GM21528 (cell line): ENCODE measurements at regions not wholly inside any gene's neighbourhood (a gene's known extent, or its start where the extent isn't known, plus 50 kb on each side); places are given as distances from the start of the nearest gene placed in this dataset.
A peak's percentile ranks its signal among the peaks of the same experiment; 100 is the strongest.

Experiments
- ATAC-seq: cut with Tn5 transposase; IDR thresholded peaks from one replicate; pipeline ENCODE4 v1.9.1; 2021; ENCODE audit warnings: mild to moderate bottlenecking, moderate library complexity; ENCODE audit not compliant: unreplicated experiment, low FRiP score

- ATAC-seq, result no peak
These were observed 168.2 kb upstream of the DMRTA1 start for GRCh38 chr9:22278426-22278825.

- ATAC-seq, result no peak
These were observed 167.0 kb upstream of the DMRTA1 start for GRCh38 chr9:22279636-22280035.

- ATAC-seq, result no peak
These were observed 161.6 kb upstream of the DMRTA1 start for GRCh38 chr9:22285066-22285465.

GRCh38 chr9:22286661-22287060, 160.0 kb upstream of the DMRTA1 start:
- ATAC-seq, result no peak

- no peak for ATAC-seq
These were observed 158.0 kb upstream of the DMRTA1 start for GRCh38 chr9:22288661-22289060.

GRCh38 chr9:22307013-22307711, 139.5 kb upstream of the DMRTA1 start:
- ATAC-seq, result peak; percentile 55

- no peak for ATAC-seq
These were observed 138.4 kb upstream of the DMRTA1 start for GRCh38 chr9:22308177-22308576.

- no peak for ATAC-seq
These were observed 130.0 kb upstream of the DMRTA1 start for GRCh38 chr9:22316645-22317044.

- no peak for ATAC-seq
These were observed 115.1 kb upstream of the DMRTA1 start for GRCh38 chr9:22331533-22331932.

GRCh38 chr9:22332202-22332601, 114.4 kb upstream of the DMRTA1 start:
- ATAC-seq, result no peak

- no peak for ATAC-seq
These were observed 109.4 kb upstream of the DMRTA1 start for GRCh38 chr9:22337261-22337660.

- no peak for ATAC-seq
These were observed 104.0 kb upstream of the DMRTA1 start for GRCh38 chr9:22342491-22343217.

GRCh38 chr9:22343218-22343611, 103.4 kb upstream of the DMRTA1 start:
- ATAC-seq, result no peak

- ATAC-seq, result no peak
These were observed 91.8 kb upstream of the DMRTA1 start for GRCh38 chr9:22354699-22355384.

- no peak for ATAC-seq
These were observed 89.6 kb upstream of the DMRTA1 start for GRCh38 chr9:22356985-22357384.

- no peak for ATAC-seq
These were observed 83.2 kb upstream of the DMRTA1 start for GRCh38 chr9:22363421-22363887.

- no peak for ATAC-seq
These were observed 73.0 kb upstream of the DMRTA1 start for GRCh38 chr9:22373636-22374035.

- ATAC-seq, result no peak
These were observed 72.6 kb upstream of the DMRTA1 start for GRCh38 chr9:22374051-22374450.

- ATAC-seq, result no peak
These were observed 67.4 kb upstream of the DMRTA1 start for GRCh38 chr9:22379272-22379671.

GRCh38 chr9:22381170-22381569, 65.5 kb upstream of the DMRTA1 start:
- no peak for ATAC-seq

- no peak for ATAC-seq
These were observed 64.3 kb upstream of the DMRTA1 start for GRCh38 chr9:22382331-22382730.
